Peyer's patch (tissue), 4 donors: ENCODE measurements at regions not wholly inside any gene's neighbourhood (a gene's known extent, or its start where the extent isn't known, plus 50 kb on each side); places are given as distances from the start of the nearest gene placed in this dataset.

ENCODE experiments used
- POLR2A ChIP-seq, 2 donors: fragments of 450-650 bp; IDR thresholded peaks; one replicate each; pipeline ENCODE4 v1.5.1; 2017; ENCODE audit warnings: antibody characterized with exemption in 2 of 2, mild to moderate bottlenecking in 2 of 2, moderate library complexity in 2 of 2
- TF ChIP-seq, protein P1 (sequence below), 6 experiments: fragments of 450-650 bp in 4 of 6; fragments of 200-600 bp in 2 of 6; sonication (generic) in 1 of 6; IDR thresholded peaks; one replicate each; pipeline ENCODE4 v1.5.1; 2017 to 2019; ENCODE audit warnings: antibody characterized with exemption in 6 of 6, mild to moderate bottlenecking in 3 of 6, moderate library complexity in 1 of 6

GRCh38 chr9:28882529-28882928 is 1309.2 kb upstream of the C9orf72 start:
- TF ChIP-seq, protein P1, sequence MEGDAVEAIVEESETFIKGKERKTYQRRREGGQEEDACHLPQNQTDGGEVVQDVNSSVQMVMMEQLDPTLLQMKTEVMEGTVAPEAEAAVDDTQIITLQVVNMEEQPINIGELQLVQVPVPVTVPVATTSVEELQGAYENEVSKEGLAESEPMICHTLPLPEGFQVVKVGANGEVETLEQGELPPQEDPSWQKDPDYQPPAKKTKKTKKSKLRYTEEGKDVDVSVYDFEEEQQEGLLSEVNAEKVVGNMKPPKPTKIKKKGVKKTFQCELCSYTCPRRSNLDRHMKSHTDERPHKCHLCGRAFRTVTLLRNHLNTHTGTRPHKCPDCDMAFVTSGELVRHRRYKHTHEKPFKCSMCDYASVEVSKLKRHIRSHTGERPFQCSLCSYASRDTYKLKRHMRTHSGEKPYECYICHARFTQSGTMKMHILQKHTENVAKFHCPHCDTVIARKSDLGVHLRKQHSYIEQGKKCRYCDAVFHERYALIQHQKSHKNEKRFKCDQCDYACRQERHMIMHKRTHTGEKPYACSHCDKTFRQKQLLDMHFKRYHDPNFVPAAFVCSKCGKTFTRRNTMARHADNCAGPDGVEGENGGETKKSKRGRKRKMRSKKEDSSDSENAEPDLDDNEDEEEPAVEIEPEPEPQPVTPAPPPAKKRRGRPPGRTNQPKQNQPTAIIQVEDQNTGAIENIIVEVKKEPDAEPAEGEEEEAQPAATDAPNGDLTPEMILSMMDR (IDR thresholded peaks at IDR 0.05) = no peak
- TF ChIP-seq POLR2A (IDR thresholded peaks at IDR 0.05) = no peak
